Fibroblast of skin of left quadriceps (primary cell): ENCODE measurements at regions not wholly inside any gene's neighbourhood (a gene's known extent, or its start where the extent isn't known, plus 50 kb on each side); places are given as distances from the start of the nearest gene placed in this dataset.
A peak's percentile ranks its signal among the peaks of the same experiment; 100 is the strongest.

Experiments
- DNase-seq, 2 experiments: peaks; one replicate each; pipeline ENCODE4 v3.0.0-alpha.2; 2013; ENCODE audit warnings: low read depth in 2 of 2

DNA sequence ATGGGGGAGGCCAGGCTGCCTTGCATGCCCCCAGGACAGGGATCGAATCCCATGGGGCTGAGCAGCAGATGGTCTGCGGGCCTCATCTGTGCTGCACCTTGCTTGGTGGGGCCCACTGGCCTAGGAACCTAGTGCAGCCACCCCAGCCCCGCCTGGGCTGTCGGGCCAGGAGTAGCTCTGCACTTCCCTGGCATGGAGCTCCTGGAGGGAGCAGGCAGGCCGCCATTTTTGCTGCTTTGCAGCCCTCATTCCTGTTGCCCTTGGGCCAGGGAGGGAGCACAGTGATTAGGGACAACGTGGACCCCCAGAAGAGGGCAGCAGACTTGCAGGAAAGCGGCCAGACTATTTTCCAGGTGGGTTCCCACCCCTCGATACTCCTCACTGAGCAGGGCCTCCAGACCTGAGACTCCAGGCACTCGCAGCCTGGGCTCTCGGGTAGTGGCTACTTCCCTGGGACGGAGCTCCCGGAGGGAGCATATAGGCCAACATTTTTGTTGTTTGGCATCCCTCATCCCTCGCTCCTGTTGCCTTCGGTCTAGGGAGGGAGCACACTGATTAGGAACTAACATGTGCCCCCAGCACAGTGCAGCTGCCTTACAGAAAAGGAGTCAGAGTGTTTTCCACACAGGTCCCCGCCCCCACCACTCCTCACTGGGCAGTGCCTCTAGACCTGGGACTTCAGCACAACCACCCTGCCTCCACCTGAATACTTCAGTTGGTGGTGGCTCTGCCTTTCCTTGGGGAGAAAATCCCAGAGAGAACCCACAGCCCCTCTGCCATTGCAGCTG lies 99.5 kb downstream of the MAIP1 start:
- DNase-seq = no peak

- no peak for DNase-seq
These were observed 100.7 kb downstream of the MAIP1 start for GRCh38 chr2:200056105-200056504.

DNA sequence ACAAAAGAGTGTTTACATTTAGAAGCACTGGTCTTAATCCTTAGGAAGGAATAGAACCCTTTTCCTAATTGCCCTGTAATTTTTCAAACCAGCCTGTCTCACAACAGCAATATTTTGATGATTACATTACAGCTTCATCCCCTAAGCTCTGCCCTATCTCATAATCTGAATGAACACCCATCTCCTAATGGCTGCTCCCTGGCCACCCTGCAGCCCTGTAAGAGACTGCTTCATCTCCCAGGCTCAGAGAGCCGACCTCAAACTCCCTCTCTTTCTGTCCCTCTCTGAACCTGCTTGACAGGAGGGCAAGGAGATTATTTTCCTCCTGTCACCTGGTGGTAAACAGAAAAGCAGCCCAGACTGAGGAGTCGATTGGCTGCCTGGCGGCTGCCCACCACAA lies 107.8 kb downstream of the MAIP1 start:
- no peak for DNase-seq

DNA sequence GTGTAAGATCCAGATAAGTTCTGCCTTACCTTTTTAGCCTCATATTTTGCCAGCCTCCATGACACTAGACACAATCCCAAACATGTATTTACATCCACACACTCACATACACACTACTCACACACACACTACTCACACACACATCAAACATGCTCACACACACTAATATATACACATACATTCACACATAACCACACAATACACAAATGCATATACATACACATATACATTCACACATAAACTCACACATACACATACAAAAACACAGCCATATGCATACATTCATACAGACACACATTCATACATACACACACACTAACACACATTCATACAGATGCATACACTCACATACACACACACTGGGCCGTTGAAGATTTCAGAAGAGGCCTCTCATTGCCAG lies 109.5 kb downstream of the MAIP1 start:
- DNase-seq = no peak

GRCh38 chr2:200065477-200065876 lies 110.1 kb downstream of the MAIP1 start:
- no peak for DNase-seq

DNA sequence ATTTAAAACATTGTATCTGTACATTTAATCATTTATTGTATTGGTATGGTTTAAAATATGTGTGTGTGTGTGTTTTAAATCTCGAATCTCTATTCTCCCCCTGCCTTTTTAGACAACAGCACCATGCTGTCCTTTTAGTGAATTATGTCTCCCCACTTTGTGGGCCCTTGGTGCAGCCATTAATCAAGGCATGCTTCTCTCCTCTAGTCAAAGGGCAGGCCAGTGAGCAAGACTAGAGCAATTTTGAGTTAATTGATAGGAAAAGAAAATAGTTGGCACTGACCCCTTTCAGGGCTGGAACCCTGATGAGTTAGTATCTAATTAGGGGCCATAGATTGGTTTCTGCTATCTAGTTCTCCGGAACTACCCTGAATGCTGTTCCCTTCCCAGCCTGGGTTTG lies 111.0 kb downstream of the MAIP1 start:
- no peak for DNase-seq

DNA sequence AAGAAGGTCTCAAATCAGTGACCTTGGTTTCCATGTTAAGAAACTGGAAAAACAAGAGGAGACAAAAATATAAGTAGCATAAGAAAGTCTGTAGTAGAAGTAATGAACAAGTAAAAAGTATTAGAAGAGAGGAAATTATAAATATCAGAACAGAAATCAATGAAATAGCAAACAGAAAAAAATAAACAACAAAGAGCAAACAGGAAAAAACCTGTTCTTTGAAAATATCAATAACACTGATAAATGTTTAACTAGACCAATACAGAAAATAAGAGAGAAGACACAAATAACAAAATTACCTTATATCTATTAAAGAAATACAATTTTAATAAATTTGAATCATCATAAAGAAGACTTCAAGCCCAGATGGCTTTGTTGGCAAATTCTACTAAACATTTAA lies 113.3 kb downstream of the MAIP1 start:
- DNase-seq = no peak

- DNase-seq = peak; percentile 75 to 76
These were observed 121.8 kb downstream of the MAIP1 start for GRCh38 chr2:200077210-200077650.

GRCh38 chr2:200077838-200078237 lies 122.5 kb downstream of the MAIP1 start:
- peak; percentile 83 to 86 for DNase-seq

GRCh38 chr2:200079356-200079755 lies 124.0 kb downstream of the MAIP1 start:
- no peak for DNase-seq

DNA sequence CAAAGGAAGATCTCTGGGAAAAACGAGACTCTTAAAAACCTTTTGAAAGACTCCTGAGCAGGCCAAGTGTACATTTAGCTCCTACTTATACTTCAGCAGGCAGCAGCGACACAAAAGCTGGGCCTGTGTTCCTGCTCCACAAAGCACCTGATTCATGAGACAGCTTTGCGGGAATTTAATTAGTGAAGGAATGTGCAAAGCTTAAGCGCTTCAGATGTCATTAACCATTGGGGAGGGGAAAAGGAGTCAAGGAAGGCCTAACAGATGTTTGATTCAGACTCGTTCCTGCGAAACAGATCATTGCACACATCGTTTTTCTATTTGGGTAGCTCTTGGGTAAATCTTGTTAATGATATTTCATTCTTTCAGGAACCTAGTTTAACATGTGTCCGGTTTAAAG lies 125.9 kb downstream of the MAIP1 start:
- DNase-seq = peak; percentile 60 to 62

DNA sequence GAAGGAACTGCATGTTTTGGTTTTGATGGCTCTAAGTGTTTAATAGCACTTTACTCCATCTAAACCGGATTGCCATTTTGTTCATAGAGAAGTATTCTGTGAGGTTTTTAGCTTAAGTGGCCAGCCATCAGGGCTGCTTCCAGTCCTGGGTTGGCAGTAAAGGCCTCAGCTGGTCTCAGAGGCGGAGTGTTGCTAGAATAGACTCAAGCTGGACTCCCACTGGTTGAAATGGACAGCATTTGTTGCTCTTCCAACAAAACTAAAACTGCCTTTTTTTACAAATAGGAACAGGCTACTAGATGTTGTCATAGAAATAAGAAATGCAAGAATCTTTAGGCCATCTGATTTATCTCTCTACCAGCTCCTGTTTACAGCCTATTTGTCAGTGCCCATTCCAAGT lies 126.4 kb downstream of the MAIP1 start:
- DNase-seq = no peak

DNA sequence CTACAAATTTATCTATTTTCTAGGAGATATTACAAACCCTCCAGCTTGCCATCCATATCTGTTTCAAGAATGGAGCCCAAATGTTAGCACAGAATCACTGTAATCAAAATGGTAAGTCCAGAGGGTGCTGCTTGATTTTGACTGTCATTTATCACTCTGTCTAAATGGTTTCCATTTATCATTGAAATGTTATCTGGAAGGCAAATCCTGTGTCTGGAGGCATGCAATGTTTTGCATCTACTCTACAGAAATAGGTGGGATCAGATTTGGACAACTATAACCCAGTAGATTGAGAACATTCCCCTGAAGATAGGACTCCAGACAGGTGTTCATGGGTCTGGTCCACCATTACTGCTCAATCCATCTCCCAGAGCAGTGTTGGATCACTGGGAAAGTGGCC lies 128.7 kb downstream of the MAIP1 start:
- DNase-seq = no peak

DNA sequence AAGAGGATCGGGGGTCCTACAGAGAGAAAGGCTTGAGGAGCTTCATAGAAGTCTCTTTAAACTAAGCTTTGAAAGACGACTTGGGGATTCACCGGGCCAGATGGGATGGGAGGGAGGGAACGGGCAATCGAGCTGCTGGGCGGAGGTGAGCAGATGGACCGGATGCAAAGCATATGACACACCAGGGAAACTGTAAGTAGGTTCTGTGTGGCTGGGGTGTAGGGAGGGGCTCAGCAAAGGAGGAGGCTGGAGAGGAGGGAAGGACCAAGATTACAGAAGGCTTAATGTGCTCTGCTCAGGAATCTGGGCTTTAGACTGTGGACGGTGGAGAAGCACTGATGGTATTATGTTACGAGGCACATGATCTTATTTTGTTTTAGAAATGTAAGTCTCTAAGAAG lies 131.5 kb downstream of the MAIP1 start:
- DNase-seq = no peak

DNA sequence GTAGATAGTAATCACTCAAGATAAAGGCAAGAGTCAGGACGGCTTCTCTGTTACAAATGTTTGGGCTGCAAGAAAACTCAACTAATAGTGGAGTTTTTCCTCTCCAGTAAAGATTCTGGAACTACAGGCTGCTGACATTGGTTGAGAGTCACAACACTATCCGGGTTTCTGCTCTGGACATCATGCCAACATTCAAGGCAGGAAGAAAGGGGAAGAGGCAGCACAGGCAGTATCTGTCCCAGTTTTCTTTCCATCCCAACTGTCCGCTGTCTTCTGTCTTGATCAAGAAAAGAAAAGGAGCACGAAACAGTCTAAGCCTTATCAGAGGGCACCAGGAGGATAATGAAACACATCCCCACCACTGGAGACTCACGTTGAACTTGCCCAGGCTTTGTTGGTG lies 132.1 kb downstream of the MAIP1 start:
- DNase-seq = no peak

DNA sequence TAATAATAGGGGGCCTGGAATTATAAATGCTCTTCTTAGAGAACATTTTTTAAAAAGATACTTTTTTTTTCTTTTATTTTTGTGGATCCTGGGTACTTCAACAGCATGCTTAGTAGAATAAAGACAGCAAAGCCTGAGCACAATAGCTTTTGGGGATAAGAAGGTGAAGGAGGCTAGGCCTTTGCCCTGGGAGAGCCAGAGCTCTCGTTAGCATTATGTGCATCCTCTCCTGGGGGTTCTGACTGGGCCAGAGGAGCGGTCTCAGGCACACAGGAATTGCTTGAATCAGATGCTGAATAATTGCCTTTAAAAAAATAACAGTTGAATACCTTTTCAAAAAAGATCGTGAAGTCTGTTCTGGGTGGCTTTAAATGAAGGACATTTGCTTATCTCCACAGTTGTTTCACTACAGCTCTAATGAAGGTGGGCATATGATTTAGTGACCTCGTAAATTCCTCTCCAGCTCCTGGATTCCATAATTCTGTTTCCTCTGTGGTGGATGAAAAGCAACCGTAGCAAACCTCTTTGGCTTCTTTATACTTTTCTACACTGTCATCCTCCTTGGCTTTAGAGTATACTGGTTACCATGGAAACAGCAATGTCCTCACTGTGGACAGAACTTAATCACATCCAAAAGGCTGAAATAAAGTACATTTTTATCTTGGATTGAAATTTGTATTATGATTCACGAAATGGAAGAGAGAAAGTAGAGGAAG lies 133.8 kb downstream of the MAIP1 start:
- DNase-seq = no peak

DNA sequence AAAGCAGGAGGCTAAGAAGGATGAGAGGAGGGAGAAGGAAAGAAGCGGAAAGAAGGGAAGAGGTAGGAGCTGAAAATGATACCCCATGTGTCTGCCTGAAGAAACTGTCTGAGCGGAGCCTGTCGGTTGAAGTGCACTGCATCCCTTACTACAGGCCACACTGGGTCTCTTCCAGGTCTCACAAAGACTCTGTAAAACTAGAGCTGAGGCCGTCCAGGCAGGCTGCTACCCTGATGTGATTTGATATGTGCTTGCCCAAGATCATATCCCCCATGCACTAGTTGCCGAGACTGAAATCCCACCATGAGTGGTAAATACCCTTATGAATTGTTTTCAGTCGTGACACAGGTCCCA lies 134.4 kb downstream of the MAIP1 start:
- no peak for DNase-seq

DNA sequence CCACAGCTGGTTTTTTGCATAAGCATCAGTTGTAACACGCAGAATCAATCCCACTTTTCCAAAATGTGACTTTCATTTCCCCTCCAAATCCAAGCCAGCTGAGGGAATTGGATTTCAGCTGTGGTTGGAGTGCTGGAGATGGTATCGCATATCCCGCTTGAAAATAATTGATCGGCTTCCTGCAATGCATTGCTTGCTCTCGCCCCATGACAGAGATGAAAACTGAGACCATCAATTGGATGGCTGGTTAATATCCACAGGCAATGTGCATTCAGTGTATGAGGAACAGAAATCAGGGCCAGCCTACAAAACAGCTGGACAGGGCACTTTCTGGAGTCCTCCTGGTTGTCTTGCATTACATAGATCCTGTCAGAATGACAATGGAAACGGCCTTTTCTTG lies 135.3 kb downstream of the MAIP1 start:
- no peak for DNase-seq

GRCh38 chr2:200091126-200091525 lies 135.7 kb downstream of the MAIP1 start:
- DNase-seq = no peak

DNA sequence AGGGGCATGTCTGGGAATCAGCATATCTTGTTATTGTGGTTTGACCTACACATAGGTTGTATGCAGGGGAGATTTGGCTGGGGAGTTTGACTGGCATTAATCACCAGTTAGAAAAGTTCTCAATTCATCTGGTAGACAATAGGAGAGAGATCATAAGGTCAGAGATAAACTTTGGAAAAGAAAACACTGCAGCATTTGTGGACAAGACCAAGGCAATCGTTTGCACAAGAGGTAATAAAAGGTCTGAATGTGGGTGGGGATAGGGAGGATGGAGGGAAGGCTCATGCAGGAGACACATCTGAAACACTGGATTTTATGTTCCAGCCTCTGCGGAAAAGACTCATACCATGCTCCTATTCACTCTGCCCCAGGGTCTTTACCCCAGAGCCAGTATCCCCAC lies 136.9 kb downstream of the MAIP1 start:
- no peak for DNase-seq

GRCh38 chr2:200095436-200095835 lies 140.1 kb downstream of the MAIP1 start:
- DNase-seq = no peak

DNA sequence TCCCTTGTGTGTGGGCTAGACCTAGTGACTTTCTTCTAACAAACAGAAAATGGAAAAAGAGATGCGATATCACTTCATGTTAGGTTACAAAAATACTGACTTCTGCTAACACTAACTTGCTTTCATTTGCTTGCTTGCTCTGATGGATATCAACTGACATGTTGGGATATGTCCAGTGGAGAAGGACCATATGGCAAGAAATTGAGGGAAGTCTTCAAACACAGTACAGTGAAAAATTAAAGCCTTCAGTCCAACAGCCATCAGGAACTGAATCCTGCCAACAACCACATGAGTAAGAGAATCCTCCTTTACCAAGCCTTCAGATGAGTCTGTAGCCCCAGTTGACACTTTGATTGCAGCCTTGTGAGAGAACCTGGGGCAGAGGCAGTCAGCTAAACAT lies 143.9 kb downstream of the MAIP1 start:
- DNase-seq = no peak

GRCh38 chr2:200100027-200100426 lies 144.6 kb downstream of the MAIP1 start:
- DNase-seq = no peak

DNA sequence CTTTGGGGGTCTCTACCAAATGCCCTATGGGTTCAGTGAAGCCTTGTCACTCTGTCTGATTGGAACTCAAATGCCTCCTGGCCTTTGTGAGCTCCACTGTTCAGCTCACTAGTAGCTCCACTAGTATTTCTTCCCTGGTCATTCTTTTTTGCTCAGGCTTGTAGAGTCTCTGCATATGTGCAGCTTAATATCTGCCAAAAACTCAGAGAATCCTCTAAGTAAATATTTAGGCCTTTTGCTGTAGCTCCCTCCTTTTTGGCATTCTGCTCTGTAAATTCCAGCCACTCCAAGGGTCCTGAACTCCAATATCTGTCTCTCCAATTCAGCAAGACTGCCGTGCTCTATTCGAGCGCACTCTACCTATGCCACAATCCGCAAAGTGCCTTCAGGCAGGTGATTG lies 146.5 kb downstream of the MAIP1 start:
- DNase-seq = no peak
